Activated effector memory CD4-positive, alpha-beta T cell treated with Interleukin-2 at 50 U/mL for 16 hours (primary cell): ENCODE measurements at regions not wholly inside any gene's neighbourhood (a gene's known extent, or its start where the extent isn't known, plus 50 kb on each side); places are given as distances from the start of the nearest gene placed in this dataset.
"Not testable (repeated sequence)": the region's sequence is repeated elsewhere in the genome, so short reads cannot be mapped to it uniquely, and the experiment has no call there.

ENCODE experiments used
- DNase-seq: peaks from one replicate; pipeline ENCODE4 v3.0.0-alpha.2; 2020

DNA sequence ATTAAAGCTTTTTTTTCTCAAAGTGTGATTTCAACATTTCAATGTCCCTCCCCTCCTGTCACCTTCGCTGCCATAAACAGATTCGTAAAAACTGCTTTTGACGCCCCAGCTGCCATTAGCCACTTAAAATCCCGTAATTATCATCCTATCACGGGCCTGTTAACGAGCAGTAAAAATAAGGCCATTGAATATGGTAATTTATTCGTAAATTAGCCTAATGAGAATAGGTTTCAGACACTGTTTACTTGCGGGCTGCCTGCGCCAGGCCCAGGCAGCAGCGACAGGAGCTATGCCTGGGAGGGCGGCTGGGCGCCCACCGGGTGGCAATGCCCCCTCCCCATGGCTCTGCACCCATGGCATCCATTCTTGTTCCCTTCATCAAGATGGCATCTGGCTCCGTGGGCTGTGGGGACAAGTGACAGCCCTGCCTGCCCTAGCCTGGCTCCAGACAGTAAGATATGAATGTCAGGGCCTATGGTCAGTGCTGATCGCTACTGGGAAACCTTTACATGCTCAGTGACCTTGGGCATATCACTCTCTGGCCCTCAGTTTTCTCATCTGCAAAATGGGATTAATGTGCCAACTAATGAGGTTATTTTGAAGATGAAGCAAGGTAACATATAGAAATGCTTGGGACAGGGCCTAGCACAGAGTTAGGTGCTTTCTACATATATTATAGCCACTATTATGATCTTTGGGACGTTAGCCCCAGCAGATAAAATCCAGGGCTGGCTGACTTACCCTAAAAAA is 500.8 kb downstream of the MN1 start:
- no peak for DNase-seq

DNA sequence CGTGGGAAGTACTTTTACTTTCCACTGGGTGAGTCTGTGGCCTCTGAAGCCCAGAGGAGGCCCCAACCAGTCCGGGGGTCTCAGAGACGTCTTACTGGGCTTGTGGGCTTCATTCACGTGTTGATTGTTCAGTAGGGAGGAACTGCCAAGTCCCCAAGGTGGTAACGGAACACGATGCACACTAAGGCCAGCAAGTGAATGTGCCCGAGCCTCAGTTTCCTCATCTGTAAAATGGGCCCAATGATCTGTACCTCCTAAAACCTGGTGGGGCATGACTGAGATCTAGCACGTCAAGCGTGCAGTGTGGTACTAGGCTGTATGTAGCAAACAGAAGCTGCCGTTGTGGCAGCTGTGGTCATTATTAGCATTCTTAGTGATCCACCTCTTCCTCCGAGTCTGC is 499.1 kb downstream of the MN1 start:
- DNase-seq, result no peak

DNA sequence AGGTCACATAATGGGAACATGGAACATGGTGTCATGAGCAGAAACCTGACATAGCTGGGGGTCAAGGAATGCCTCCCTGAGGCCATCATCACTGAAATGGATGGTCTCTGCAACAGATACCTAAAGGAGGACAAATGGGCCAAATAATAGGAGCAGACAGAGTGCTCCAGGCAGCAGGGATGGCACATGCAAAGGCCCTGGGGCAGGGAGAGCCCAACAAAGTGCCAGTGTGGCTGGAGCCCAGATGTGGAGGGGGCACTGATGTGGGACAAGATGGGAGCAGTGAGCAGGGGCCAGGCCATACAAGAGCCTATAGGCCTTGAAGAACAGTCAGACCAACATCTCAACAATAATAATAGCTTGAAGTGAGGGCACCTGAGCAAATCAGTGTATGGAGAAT is 497.8 kb downstream of the MN1 start:
- no peak for DNase-seq

DNA sequence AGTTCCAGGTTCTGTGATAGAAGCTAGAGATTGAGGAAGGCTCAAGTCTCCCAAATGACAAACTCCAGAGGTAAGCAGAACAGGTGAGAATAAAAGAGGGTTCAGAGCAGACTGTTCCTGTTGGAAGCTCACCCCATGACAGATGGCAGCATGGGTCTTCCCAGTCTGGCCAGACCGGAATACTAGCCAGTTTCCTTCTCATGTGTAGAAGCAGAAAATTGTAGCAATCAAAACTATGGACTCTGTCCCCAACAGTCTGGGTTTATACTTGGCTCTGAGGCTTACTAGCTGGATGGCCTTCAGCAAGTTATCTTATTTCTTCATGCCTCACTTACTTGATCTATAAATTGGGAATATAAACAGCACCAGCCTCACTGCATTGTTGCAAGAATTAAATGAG is 494.8 kb downstream of the MN1 start:
- DNase-seq, result no peak

DNA sequence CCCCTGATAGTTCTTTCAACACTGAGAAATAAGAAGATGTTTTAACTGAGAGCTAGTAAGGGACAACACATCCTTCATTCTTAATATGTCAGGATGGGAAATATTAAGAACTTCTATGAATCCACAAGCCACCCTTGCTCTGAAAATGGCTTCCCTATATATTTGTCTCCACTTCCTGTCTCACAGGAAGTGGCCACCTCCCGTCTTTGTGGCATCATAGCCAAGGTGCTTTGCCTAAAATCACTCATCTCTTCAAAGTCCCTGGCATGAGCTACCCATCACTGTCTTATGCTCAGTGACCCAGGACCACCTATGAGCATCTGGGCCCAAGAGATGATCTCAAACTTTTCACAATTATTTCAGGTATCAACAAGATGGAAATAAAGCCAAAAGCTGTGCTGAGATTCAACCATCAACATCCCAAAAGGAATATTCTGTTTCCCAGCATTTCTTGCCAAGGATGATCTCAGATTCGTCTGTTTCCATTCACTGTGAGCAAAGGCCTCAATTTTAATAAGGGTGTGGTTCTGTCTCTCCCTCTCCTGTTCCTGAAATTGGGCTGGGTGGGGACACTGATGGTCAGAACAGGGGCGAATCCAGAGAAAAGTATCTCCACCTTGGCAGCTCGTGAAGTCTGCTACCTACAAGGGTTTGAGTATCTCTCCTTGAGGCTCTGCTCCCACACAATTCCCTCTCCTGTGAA is 493.9 kb downstream of the MN1 start:
- no peak for DNase-seq

DNA sequence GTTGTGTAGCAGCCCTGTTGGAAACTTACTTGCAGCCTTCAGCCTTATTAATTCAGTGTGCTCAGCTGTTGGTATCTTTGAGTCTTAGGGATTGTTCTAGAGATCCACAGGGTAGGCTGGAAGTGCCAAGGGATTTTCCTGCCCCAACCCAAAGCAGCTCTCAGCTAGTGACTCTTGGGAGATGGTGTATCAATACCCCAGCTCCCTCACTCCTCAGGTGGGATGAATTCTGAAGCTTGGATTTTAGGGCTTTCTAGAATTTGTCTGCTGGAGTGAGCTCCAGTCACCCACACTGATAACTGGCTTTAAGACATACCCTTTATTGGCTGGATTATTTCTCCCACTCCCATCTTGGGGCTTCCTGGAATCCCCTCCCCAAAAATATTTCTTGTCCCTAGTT is 493.0 kb downstream of the MN1 start:
- DNase-seq, result no peak

DNA sequence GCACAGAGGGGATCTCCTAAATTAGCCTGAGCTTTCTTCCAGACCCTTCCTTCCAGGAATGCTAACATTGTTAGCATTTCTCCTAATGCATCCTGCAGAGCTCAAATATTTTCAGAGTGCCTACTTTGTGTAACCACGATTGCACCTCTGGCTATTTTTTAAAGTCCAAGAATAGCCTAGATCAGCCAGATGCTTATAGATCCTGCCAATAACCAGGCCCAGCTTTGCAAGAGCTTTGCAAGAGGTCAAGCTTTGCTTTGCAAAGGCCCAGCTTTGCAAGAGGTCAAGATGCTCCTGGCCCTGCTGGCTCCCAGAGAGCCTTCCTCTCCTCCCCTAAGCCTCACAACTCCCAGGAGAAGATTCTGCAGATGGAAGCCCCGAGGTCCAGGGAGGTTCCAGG is 491.9 kb downstream of the MN1 start:
- DNase-seq, result no peak

DNA sequence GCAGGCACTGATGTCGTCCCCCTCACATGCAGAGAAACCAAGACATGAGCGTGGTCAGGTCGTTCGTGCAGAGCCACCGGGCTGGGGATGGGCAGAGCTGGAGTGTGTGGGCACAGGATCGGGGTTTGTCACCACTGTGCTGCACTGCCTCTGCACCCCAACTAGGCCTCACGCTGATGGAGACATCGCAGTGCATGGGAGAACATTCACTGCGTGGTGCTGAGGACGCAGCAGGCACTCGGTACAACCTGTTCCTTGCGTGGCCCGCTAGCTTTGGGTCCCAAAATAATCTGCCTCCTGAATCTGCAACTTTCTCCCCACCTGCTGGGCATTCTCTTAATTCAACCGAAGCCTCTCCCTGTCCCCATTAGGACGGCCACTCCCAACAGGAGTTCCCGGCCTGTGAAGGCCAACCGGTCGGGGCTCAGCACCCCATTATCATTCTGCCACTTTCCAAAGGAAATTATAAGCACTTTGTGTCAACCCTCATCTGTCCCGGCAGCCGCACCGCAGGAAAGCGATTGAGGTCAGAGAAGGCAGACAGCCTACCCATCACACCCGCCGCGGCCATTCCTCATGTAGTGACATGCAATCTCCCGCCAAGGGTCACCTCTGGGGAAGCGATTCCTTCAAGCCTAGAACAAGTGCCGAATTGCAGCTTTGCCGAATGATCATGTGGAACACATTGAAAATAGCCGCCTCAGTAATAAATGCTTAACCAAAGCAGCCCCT is 490.4 kb downstream of the MN1 start:
- DNase-seq, result no peak

DNA sequence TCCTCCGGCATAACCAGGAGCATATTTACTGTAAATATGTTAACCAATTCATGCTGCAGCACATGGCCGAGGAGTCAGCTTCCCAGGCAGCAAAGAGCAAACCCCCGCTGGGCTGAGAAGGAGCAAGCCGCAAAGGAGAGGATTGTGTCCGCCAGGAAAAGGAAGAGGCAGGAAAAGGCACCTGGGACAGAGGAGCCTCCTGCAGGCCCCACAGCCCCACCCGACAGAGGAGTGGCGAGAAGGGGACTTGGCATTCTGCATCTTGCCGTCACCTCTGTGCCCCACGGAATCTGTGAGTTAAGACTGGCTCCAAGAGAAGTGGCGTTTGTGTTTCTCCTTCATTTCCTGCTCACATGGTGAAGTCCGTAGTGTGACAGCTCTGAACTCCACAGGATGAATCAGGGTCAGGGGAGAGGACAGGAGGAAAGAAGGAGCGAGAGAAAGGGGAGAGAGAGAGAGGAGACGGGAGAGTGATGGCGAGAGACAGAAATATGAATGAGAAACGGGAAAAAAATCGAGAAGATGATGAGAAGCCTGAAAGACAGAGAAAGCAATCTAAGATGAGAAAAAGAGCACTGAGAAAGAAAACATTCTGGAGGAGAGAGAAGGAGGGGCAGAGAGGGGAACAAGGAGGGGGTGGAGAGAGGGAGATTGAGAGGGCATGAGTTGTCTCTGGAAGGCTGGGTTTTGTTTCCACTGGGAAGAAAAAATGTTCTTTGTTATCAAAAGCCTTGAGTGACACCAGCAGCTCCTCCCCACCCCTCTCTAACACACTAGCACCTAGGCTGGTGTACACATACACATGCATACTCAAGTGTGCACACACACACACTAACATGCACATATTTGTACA is 489.6 kb downstream of the MN1 start:
- no peak for DNase-seq

DNA sequence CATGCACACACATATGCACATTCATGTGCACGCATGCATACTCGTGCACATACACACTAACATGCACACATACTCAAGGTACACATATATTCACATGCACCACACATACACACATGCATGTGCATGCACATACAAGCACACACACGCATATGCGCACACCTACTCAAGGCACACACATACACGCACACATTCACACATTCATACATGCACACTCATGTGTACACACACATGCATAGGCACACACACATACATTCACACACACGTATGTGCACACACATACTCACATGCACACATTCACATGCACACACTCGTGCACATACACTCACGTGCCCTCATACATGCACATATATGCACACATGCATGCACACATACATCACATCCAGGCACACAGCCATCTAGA is 489.0 kb downstream of the MN1 start:
- no peak for DNase-seq

DNA sequence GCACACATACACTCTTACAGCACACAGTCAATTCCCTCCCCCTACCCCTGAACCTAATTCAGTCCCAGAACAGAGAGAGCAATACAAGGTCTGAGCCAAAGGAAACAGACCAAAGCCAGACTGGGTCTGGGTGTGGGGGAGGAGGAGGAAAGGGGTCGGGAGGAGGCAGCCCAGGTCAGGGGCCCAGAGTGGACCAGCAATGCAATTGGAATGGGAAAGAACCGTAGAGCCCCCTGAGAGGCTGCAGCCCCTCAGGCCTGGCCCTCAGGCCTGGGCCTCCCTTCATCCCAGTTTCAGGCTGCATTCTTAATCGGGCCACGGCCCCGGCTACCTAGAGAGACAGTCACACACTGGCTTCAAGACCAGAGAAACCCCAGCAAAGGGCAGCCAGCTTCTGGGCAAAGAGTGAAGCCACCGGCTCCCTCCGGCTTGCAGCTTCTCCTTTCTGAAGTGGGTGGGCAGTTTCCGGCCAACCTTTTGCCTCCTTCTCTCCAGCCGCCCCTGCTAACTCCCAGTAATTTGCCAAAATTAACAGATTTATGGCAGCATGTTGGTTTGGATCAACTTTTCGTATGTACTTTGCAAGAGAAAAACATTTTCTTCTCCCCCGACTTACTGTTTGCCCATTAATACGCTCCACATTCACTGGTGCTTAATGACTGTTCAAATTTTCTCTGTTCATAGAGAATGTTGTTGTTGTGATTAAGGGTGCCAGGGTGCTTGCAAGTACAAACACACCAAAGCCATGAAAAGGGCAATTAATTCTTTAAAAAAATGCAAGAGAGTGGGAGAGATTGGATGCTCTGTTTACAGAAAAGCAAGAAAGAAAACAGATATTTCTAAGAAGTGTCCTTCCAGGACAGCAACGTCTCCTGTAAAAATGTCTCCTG is 488.3 kb downstream of the MN1 start:
- no peak for DNase-seq

DNA sequence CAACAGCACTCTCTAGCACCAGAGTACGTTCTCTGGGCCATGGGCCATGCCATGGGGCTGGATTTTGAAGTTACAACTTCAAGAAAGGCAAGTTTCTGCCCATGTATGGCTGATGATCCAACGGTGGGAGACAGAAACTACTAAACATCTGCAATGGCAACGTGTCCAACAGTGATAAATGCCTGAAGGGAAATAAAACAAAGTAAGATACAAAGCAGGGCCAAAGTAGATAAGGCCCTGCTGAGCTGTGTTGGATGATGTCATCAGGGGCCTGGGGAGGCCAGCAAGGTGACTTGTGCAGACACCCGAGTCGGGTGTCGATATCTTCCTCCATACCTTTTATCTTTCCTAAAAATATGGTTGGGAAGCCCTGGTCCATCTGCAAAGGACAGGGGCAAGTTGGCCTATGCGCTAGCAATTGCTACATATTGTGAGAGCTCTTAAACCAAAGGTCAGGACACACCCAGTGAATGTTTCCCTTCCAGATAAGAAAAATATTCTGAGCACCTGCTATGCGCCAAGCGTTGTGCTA is 487.2 kb downstream of the MN1 start:
- no peak for DNase-seq

DNA sequence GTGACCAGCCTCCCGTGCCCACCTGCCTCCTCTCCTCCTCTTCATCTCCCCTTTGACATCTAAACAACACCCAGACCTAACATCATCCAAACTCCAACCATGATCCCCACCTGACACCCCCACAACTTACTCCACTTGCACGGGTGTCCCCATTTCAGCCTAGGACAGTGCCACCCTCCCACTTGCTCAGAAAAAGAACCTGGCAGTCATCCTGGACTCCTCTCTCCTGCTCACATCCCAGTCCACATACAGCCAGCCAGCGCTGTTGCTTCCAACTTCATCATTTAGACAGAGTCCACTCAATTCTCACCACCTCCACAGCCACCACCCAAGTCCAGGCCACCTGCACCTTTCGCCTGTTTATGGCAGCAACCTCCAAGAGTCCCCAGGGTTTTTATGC is 485.7 kb downstream of the MN1 start:
- no peak for DNase-seq

DNA sequence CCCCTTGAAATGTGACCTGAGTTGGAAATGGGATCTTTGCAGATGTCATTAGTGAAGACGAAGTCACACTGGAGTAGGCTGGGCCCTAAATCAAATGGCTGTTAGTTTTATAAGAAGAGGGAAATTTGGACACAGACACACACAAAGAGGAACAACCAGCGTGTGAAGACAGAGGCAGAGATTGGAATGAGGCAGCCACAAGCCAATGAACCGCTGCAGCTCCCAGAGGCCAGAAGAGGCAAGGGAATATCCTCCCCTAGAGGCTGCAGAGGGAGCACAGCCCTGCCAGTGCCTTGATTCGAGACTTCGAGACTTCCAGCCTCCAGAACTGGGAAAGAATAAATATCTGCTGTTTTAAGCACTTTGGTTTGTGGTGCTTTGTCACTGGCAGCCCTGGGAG is 484.5 kb downstream of the MN1 start:
- DNase-seq, result no peak

DNA sequence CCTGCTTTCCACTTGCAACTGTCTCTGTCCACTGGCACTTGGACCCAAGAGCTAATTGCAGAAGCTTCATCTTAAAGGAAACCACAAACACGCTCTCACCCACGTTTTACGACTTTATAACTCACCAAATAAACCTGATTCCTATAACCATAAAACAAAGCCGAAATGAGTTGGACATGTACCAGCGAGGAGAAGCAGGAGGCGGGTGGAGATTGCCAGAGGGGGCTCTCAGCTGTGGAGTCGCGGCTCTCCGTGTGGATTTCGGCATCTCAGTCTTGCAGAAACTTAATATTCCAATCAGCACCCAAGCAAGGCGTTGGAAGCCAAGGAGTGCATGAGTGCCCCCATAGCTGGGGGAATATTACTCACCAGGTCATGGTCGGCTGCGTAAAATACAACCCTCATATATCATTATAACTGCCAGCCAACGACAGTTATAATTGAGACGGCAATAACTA is 483.6 kb downstream of the MN1 start:
- DNase-seq, result no peak

DNA sequence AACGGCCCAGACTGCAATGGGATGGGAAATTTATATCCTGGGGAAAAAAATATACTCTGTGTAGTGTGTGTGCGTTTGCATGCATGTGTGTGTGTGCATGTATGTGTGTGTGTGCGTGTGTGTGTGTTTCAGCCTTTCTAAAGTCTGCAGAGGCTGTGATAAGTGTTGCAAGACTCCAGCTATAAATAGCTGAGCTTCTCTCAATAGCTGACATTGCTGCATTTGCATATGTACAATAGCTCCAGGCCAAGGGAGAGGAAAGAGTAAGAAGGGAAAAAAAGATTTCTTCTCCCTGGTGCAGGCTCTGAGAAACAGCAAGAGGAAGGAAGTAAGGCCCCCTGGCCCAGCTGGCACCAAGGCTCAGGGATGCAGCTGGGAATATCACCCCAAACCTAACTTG is 483.0 kb downstream of the MN1 start:
- no peak for DNase-seq

DNA sequence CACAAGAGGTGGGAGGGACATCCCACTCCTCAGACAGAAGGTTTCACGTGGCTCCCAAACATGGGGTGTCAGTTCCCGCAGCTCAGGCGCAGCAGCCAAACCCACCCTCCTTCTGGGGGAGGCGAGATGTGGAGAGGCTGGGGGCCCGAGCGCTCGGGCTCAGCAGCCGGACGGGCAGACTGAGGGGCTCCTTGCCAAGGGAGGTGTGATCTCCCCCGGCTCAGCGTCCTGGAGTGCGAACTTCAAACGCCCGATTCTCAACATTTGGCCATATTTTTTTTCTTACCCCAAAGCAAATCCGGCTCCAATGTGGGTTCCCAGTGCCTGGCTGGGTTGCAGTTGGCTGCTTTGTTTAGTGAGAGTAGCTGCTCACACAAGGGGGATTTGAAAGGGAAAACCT is 477.9 kb downstream of the MN1 start:
- DNase-seq, result no peak

DNA sequence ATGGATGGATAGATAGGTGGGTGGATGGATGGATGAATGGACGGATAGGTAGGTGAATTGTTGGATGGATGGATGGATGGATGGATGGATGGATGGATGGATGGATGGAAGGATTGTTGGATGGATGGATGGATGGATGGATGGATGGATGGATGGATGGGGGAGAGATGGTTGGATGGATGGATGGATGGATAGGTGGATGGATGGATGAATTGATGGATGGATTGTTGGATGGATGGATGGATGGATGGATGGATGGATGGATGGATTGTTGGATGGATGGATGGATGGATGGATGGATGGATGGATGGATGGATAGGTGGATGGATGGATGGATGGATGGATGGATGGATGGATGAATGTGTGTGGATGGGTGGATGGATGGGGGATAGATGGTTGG is 476.6 kb downstream of the MN1 start:
- not testable (repeated sequence) for DNase-seq

DNA sequence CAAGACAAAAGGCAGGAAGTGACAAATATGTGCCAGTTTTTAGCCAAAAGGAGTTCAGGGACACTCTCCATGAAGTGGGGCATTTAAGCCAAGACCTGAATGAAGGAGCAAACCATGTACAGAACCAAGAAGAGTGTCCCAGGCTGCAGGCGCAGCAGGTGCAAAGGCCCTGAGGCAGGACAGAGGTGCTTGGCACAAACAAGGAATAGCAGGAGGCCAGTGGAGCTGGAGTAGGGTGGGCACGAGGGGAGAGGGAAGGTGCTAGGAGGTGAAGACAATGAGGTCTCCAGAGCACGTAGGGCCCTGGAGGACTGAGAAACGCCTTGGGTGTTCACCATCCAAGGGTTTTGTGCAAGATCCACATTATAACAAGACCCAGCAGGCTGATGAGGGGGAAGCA is 474.1 kb downstream of the MN1 start:
- no peak for DNase-seq

DNA sequence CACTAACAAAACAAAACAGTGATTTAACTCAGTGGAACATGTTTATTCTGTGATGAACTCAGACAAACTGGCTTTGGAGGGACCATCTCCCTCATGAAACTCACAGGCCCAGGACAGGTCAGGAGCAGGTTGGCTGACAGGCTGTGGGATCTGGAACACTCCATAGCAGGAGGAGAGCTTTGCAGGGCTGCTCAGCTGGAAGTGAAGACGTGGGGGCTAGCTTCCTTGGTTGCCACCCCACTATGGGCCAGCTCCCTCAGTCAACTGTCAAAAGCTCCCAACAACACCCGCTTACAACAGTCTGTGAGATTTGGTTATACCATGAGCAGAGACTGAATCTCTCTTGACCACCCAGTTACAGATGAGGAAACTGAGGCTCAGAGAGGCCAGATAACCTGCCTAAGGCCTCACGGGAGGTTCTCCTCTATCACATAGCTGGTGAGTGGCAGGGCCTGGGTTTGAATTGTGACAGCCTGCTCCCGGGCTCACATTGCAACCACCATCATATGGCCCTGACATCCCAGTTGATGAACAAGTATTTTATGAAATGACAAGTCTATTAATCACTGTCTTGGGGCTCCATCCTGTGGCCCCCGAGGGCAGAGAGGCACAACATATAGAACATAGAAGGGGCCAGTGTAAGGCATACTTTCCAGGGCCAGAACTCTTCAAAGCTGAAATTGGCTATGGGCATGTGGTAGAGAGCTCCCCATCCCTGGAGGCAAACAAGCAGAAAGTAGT is 473.4 kb downstream of the MN1 start:
- no peak for DNase-seq
